GM21529 (cell line): ENCODE measurements at regions not wholly inside any gene's neighbourhood (a gene's known extent, or its start where the extent isn't known, plus 50 kb on each side); places are given as distances from the start of the nearest gene placed in this dataset.
"Not testable (repeated sequence)": the region's sequence is repeated elsewhere in the genome, so short reads cannot be mapped to it uniquely, and the experiment has no call there.

Experiments
- ATAC-seq: cut with Tn5 transposase; IDR thresholded peaks from one replicate; pipeline ENCODE4 v1.9.1; 2021; ENCODE audit not compliant: unreplicated experiment

- no peak for ATAC-seq
Measured at GRCh38 chr6:77010931-77011542, 452.3 kb downstream of the HTR1B start.

- ATAC-seq = no peak
Measured at GRCh38 chr6:76992553-76992952, 470.7 kb downstream of the HTR1B start.

GRCh38 chr6:76984572-76984971 lies 478.7 kb downstream of the HTR1B start:
- ATAC-seq = no peak

- ATAC-seq = no peak
Measured at GRCh38 chr6:76982476-76983199, 480.7 kb downstream of the HTR1B start.

- ATAC-seq = no peak
Measured at GRCh38 chr6:76972474-76972873, 490.8 kb downstream of the HTR1B start.

- ATAC-seq = not testable (repeated sequence)
Measured at GRCh38 chr6:76959177-76959576, 504.1 kb downstream of the HTR1B start.

GRCh38 chr6:76942203-76942966 lies 520.9 kb downstream of the HTR1B start:
- no peak for ATAC-seq

GRCh38 chr6:76940191-76940590 lies 523.1 kb downstream of the HTR1B start:
- ATAC-seq = no peak

- ATAC-seq = no peak
Measured at GRCh38 chr6:76914737-76915136, 548.6 kb downstream of the HTR1B start.

- not testable (repeated sequence) for ATAC-seq
Measured at GRCh38 chr6:76905541-76905940, 557.8 kb downstream of the HTR1B start.

- no peak for ATAC-seq
Measured at GRCh38 chr6:76892542-76892941, 570.7 kb downstream of the HTR1B start.

GRCh38 chr6:76888351-76888750 lies 574.9 kb downstream of the HTR1B start:
- ATAC-seq = no peak

GRCh38 chr6:76886900-76887299 lies 576.4 kb downstream of the HTR1B start:
- ATAC-seq = no peak

GRCh38 chr6:76885861-76886301 lies 577.4 kb downstream of the HTR1B start:
- no peak for ATAC-seq

- ATAC-seq = no peak
Measured at GRCh38 chr6:76881414-76881813, 581.9 kb downstream of the HTR1B start.

GRCh38 chr6:76876922-76877553 lies 586.3 kb downstream of the HTR1B start:
- no peak for ATAC-seq

- ATAC-seq = not testable (repeated sequence)
Measured at GRCh38 chr6:76876430-76876829, 586.9 kb downstream of the HTR1B start.

- no peak for ATAC-seq
Measured at GRCh38 chr6:76867182-76867581, 596.1 kb downstream of the HTR1B start.

- ATAC-seq = no peak
Measured at GRCh38 chr6:76866091-76866915, 597.0 kb downstream of the HTR1B start.

GRCh38 chr6:76862936-76863335 lies 600.4 kb downstream of the HTR1B start:
- no peak for ATAC-seq

- peak; percentile 85 for ATAC-seq
Measured at GRCh38 chr6:76861403-76861802, 601.9 kb downstream of the HTR1B start.
